ENCODE measurements at regions not wholly inside any gene's neighbourhood (a gene's known extent, or its start where the extent isn't known, plus 50 kb on each side); places are given as distances from the start of the nearest gene placed in this dataset.

DNA sequence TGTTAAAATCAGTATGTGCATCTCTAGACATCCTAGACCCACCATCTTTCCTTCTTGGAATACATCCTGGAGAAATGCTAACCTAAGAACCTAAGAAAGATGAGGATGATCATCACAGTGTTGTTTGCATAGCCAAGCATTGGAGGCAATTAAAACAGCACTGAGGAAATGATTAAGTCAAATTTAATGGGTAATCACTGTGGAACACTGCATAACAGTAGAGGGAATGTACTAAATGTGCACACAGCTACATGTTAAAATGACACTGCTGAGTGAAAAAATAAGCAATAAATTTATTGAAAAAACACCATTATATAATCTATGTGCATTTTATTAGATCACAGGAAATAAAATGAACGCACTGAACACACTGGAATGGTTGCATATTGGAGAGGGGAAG lies 987.1 kb upstream of the SEL1L start:
- TF ChIP-seq POLR2AphosphoS5 (IDR thresholded peaks at IDR 0.05; ENCODE audit: low read depth) (no peak), SPI1 (IDR thresholded peaks at IDR 0.05; ENCODE audit: borderline replicate concordance, low read depth) (no peak), GABPA (IDR thresholded peaks at IDR 0.05; ENCODE audit: low read depth) (no peak)
- TF ChIP-seq, protein P1, sequence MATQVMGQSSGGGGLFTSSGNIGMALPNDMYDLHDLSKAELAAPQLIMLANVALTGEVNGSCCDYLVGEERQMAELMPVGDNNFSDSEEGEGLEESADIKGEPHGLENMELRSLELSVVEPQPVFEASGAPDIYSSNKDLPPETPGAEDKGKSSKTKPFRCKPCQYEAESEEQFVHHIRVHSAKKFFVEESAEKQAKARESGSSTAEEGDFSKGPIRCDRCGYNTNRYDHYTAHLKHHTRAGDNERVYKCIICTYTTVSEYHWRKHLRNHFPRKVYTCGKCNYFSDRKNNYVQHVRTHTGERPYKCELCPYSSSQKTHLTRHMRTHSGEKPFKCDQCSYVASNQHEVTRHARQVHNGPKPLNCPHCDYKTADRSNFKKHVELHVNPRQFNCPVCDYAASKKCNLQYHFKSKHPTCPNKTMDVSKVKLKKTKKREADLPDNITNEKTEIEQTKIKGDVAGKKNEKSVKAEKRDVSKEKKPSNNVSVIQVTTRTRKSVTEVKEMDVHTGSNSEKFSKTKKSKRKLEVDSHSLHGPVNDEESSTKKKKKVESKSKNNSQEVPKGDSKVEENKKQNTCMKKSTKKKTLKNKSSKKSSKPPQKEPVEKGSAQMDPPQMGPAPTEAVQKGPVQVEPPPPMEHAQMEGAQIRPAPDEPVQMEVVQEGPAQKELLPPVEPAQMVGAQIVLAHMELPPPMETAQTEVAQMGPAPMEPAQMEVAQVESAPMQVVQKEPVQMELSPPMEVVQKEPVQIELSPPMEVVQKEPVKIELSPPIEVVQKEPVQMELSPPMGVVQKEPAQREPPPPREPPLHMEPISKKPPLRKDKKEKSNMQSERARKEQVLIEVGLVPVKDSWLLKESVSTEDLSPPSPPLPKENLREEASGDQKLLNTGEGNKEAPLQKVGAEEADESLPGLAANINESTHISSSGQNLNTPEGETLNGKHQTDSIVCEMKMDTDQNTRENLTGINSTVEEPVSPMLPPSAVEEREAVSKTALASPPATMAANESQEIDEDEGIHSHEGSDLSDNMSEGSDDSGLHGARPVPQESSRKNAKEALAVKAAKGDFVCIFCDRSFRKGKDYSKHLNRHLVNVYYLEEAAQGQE (IDR thresholded peaks at IDR 0.05; ENCODE audit: insufficient replicate concordance, low read depth) = no peak
- TF ChIP-seq, protein P2, sequence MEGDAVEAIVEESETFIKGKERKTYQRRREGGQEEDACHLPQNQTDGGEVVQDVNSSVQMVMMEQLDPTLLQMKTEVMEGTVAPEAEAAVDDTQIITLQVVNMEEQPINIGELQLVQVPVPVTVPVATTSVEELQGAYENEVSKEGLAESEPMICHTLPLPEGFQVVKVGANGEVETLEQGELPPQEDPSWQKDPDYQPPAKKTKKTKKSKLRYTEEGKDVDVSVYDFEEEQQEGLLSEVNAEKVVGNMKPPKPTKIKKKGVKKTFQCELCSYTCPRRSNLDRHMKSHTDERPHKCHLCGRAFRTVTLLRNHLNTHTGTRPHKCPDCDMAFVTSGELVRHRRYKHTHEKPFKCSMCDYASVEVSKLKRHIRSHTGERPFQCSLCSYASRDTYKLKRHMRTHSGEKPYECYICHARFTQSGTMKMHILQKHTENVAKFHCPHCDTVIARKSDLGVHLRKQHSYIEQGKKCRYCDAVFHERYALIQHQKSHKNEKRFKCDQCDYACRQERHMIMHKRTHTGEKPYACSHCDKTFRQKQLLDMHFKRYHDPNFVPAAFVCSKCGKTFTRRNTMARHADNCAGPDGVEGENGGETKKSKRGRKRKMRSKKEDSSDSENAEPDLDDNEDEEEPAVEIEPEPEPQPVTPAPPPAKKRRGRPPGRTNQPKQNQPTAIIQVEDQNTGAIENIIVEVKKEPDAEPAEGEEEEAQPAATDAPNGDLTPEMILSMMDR (IDR thresholded peaks at IDR 0.05; ENCODE audit: insufficient read depth, low read length) = no peak
- no peak overlapping the region for H3K4me3 ChIP-seq (replicated peaks; ENCODE audit: insufficient read depth, low read length)
- no peak for DNase-seq (ENCODE audit: low read depth in 1 of 2, low spot score in 1 of 2)
- H3K27me3 ChIP-seq (ENCODE audit: insufficient read depth, poor library complexity, severe bottlenecking) = no peaks in the 10 kb centered on the region
- H3K27ac ChIP-seq (replicated peaks) = no peak overlapping the region

DNA sequence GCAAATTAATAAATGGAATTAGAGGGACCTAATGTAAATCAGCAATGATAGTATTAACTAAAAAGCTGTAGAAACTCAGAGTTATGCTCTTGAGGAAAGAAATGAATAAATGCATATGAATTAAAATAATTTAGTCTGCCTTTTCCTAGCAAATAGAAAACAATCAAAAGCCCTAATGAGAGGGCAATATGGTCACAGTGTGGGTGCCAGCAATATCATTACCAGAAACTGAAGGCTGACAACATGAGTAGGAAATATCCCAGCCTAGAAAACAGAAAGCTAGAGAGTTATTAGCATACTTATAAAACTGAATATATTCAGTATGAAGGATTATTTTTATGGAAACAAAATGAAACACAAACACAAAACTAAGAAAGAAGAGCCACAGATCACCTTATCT lies 987.5 kb upstream of the SEL1L start:
- H3K4me3 ChIP-seq (replicated peaks; ENCODE audit: insufficient read depth, low read length) = no peak overlapping the region

DNA sequence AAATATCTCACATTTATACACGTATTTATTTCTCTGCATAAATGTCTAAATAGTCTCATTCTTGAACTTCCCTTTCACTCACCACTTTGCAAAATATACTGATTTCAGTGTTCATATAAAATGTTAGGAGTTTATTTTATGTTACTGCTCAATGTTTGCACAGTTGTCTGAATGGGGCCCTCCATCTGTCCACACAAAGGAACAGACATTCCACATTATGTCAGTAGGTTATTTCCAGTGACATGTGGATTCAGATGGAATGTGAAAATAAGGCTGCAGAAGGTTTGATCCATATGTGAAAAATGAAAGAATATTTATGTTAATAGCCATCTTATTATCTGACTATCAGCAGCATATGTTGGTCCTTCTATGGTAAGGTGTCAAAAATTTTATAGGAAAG lies 994.4 kb upstream of the SEL1L start:
- Histone ChIP-seq H3K27me3 (ENCODE audit: insufficient read depth, poor library complexity, severe bottlenecking) (no peaks in the 10 kb centered on the region), H3K4me3 (replicated peaks; ENCODE audit: insufficient read depth, low read length) (no peak overlapping the region), H3K27ac (replicated peaks) (no peak overlapping the region)
- TF ChIP-seq GABPA (IDR thresholded peaks at IDR 0.05; ENCODE audit: low read depth) (no peak), SPI1 (IDR thresholded peaks at IDR 0.05; ENCODE audit: borderline replicate concordance, low read depth) (no peak), POLR2AphosphoS5 (IDR thresholded peaks at IDR 0.05; ENCODE audit: low read depth) (no peak)
- TF ChIP-seq, protein P1 (IDR thresholded peaks at IDR 0.05; ENCODE audit: insufficient replicate concordance, low read depth) = no peak
- TF ChIP-seq, protein P2 (IDR thresholded peaks at IDR 0.05; ENCODE audit: insufficient read depth, low read length) = no peak
- no peak for DNase-seq (ENCODE audit: low read depth in 1 of 2, low spot score in 1 of 2)

More for the DNA sequence above, 987.5 kb upstream of the SEL1L start:
- no peak overlapping the region for H3K27ac ChIP-seq (replicated peaks)
- DNase-seq (ENCODE audit: low read depth in 1 of 2, low spot score in 1 of 2) = no peak
- no peaks in the 10 kb centered on the region for H3K27me3 ChIP-seq (ENCODE audit: insufficient read depth, poor library complexity, severe bottlenecking)
- TF ChIP-seq SPI1 (IDR thresholded peaks at IDR 0.05; ENCODE audit: borderline replicate concordance, low read depth) (no peak), POLR2AphosphoS5 (IDR thresholded peaks at IDR 0.05; ENCODE audit: low read depth) (no peak), GABPA (IDR thresholded peaks at IDR 0.05; ENCODE audit: low read depth) (no peak)
- TF ChIP-seq, protein P1 (IDR thresholded peaks at IDR 0.05; ENCODE audit: insufficient replicate concordance, low read depth) = no peak
- TF ChIP-seq, protein P2 (IDR thresholded peaks at IDR 0.05; ENCODE audit: insufficient read depth, low read length) = no peak
